Progenitor cell of endocrine pancreas (in vitro differentiated cells): ENCODE measurements at regions not wholly inside any gene's neighbourhood (a gene's known extent, or its start where the extent isn't known, plus 50 kb on each side); places are given as distances from the start of the nearest gene placed in this dataset.

ENCODE experiments used
- DNase-seq: peaks from one replicate; pipeline ENCODE4 v3.0.0; 2021; ENCODE audit warnings: low spot score; ENCODE audit not compliant: unreplicated experiment
- H3K27ac Mint-ChIP-seq: 2 replicates; pipeline ENCODE4 v1.8.0; 2021; ENCODE audit warnings: mild to moderate bottlenecking, moderate library complexity, mixed read lengths
- H3K27me3 Mint-ChIP-seq: 2 replicates; pipeline ENCODE4 v1.8.0; 2021; ENCODE audit warnings: mixed read lengths
- H3K36me3 Mint-ChIP-seq: 2 replicates; pipeline ENCODE4 v1.8.0; 2022; ENCODE audit warnings: mixed read lengths; ENCODE audit not compliant: insufficient read depth
- H3K4me1 Mint-ChIP-seq: 2 replicates; pipeline ENCODE4 v1.8.0; 2021; ENCODE audit warnings: low read depth, mixed read lengths
- H3K4me3 Mint-ChIP-seq: 2 replicates; pipeline ENCODE4 v1.8.0; 2021; ENCODE audit warnings: low read depth, mild to moderate bottlenecking, moderate library complexity, mixed read lengths
- H3K9me3 Mint-ChIP-seq: 2 replicates; pipeline ENCODE4 v1.8.0; 2021; ENCODE audit warnings: low read depth, mixed read lengths
- CTCF ChIP-seq: fragments of 200-600 bp; sonication (generic); IDR thresholded peaks from one replicate; pipeline ENCODE4 v1.5.0; 2021; ENCODE audit warnings: antibody characterized with exemption, mild to moderate bottlenecking; ENCODE audit not compliant: unreplicated experiment

- Mint-ChIP-seq H3K27me3 (peaks cover 17% of the 10 kb centered on the region), H3K36me3 (no peaks in the 10 kb centered on the region), H3K4me1 (no peaks in the 10 kb centered on the region), H3K27ac (no peak overlapping the region), H3K4me3 (no peak overlapping the region), H3K9me3 (no peaks in the 10 kb centered on the region)
- TF ChIP-seq CTCF = no peak
- no peak for DNase-seq
These were observed 140.5 kb upstream of the SLC30A5 start for GRCh38 chr5:68953231-68953874.

GRCh38 chr5:68953875-68954617 is 139.8 kb upstream of the SLC30A5 start:
- no peak for DNase-seq
- Mint-ChIP-seq H3K4me3 (no peak overlapping the region), H3K9me3 (no peaks in the 10 kb centered on the region), H3K27me3 (peaks cover 11% of the 10 kb centered on the region), H3K27ac (no peak overlapping the region), H3K4me1 (no peaks in the 10 kb centered on the region), H3K36me3 (no peaks in the 10 kb centered on the region)
- TF ChIP-seq CTCF = no peak

- no peaks in the 10 kb centered on the region for H3K4me1 Mint-ChIP-seq
- no peak for DNase-seq
- H3K27ac Mint-ChIP-seq = no peak overlapping the region
- H3K9me3 Mint-ChIP-seq = no peaks in the 10 kb centered on the region
- no peak overlapping the region for H3K4me3 Mint-ChIP-seq
- no peak for TF ChIP-seq CTCF
- peaks cover 7% of the 10 kb centered on the region for H3K27me3 Mint-ChIP-seq
- H3K36me3 Mint-ChIP-seq = no peaks in the 10 kb centered on the region
These were observed 139.2 kb upstream of the SLC30A5 start for GRCh38 chr5:68954618-68954910.

GRCh38 chr5:68957591-68957990 is 136.2 kb upstream of the SLC30A5 start:
- Mint-ChIP-seq H3K4me3 (no peak overlapping the region), H3K36me3 (no peaks in the 10 kb centered on the region), H3K27me3 (no peaks in the 10 kb centered on the region), H3K9me3 (no peaks in the 10 kb centered on the region), H3K27ac (no peak overlapping the region), H3K4me1 (no peaks in the 10 kb centered on the region)
- no peak for DNase-seq
- TF ChIP-seq CTCF = no peak

GRCh38 chr5:68958428-68958827 is 135.4 kb upstream of the SLC30A5 start:
- no peak for TF ChIP-seq CTCF
- no peak overlapping the region for H3K4me3 Mint-ChIP-seq

More at GRCh38 chr5:68958428-68958827, 135.4 kb upstream of the SLC30A5 start:
- peaks cover 4% of the 10 kb centered on the region for H3K27me3 Mint-ChIP-seq
- no peak overlapping the region for H3K27ac Mint-ChIP-seq
- H3K4me1 Mint-ChIP-seq = peaks cover 2% of the 10 kb centered on the region
- no peaks in the 10 kb centered on the region for H3K36me3 Mint-ChIP-seq
- no peak for DNase-seq
- no peaks in the 10 kb centered on the region for H3K9me3 Mint-ChIP-seq
